K562 (cell line): ENCODE measurements at regions not wholly inside any gene's neighbourhood (a gene's known extent, or its start where the extent isn't known, plus 50 kb on each side); places are given as distances from the start of the nearest gene placed in this dataset.

Experiments
- OTX1 ChIP-seq: fragments of 450-650 bp; formaldehyde crosslinking; IDR thresholded peaks from 2 replicates; pipeline ENCODE4 v1.4.0; 2022; ENCODE audit warnings: mild to moderate bottlenecking
- SRSF7 ChIP-seq: fragments of 200-400 bp; formaldehyde crosslinking; optimal IDR thresholded peaks from 2 replicates; pipeline ENCODE3; 2017; ENCODE audit warnings: mild to moderate bottlenecking, low read depth, low read length

- no peak for TF ChIP-seq SRSF7
- TF ChIP-seq OTX1 = no peak
Measured at GRCh38 chr7:120077777-120078176, 195.2 kb upstream of the KCND2 start.
